ENCODE measurements at regions not wholly inside any gene's neighbourhood (a gene's known extent, or its start where the extent isn't known, plus 50 kb on each side); places are given as distances from the start of the nearest gene placed in this dataset.

DNA sequence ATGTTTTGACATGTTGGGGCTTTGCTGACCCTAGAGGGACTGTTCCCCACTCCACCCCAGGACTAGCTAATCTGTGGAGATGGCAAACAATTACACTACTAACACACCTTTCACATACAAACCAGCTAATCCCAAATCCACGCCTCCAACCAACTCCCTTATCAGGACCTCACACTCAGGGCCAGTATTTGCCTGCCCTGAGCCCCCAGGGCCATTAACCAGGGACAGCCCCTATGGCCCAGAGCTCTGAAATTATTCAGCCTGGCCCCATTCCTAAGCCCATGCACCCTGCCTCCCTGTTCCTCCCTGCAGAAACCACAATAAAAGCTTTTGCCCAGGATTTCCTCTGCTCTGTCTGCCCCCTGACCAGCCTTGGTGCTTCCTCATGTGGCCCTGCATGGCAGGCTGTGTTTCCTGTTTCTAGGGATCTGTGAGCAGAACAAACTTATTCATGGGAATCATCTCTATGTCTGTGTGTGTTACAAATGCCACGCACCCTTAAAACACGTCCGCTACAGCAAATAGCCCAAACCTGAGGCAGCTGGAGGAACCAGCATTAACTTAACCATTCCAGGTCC, 121.2 kb downstream of the PXDC1 start:
- intact Hi-C loops (cut with DNase I) = no loop called here
- Histone ChIP-seq H3K9me3 (no peaks in the 10 kb centered on the region), H3K36me3 (no peaks in the 10 kb centered on the region), H3K4me1 (peaks cover 0 to 24% (median 21%) of the 10 kb centered on the region in 4 donors), H3K4me3 (no peak overlapping the region), H3K27me3 (no peaks in the 10 kb centered on the region), H3K27ac (replicated peaks in 1 of 4) (no peak overlapping the region)
- no peak for DNase-seq (ENCODE audit: extremely low spot score)
- TF ChIP-seq, protein P1, sequence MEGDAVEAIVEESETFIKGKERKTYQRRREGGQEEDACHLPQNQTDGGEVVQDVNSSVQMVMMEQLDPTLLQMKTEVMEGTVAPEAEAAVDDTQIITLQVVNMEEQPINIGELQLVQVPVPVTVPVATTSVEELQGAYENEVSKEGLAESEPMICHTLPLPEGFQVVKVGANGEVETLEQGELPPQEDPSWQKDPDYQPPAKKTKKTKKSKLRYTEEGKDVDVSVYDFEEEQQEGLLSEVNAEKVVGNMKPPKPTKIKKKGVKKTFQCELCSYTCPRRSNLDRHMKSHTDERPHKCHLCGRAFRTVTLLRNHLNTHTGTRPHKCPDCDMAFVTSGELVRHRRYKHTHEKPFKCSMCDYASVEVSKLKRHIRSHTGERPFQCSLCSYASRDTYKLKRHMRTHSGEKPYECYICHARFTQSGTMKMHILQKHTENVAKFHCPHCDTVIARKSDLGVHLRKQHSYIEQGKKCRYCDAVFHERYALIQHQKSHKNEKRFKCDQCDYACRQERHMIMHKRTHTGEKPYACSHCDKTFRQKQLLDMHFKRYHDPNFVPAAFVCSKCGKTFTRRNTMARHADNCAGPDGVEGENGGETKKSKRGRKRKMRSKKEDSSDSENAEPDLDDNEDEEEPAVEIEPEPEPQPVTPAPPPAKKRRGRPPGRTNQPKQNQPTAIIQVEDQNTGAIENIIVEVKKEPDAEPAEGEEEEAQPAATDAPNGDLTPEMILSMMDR (IDR thresholded peaks at IDR 0.05) = no peak
- no peak for TF ChIP-seq EP300 (IDR thresholded peaks at IDR 0.05)
- no peak for TF ChIP-seq POLR2AphosphoS5 (IDR thresholded peaks at IDR 0.05)
- TF ChIP-seq POLR2A (IDR thresholded peaks at IDR 0.05; ENCODE audit: low read depth) = no peak
- WGBS = 87% methylated on average over 4 of the region's 4 CpGs

DNA sequence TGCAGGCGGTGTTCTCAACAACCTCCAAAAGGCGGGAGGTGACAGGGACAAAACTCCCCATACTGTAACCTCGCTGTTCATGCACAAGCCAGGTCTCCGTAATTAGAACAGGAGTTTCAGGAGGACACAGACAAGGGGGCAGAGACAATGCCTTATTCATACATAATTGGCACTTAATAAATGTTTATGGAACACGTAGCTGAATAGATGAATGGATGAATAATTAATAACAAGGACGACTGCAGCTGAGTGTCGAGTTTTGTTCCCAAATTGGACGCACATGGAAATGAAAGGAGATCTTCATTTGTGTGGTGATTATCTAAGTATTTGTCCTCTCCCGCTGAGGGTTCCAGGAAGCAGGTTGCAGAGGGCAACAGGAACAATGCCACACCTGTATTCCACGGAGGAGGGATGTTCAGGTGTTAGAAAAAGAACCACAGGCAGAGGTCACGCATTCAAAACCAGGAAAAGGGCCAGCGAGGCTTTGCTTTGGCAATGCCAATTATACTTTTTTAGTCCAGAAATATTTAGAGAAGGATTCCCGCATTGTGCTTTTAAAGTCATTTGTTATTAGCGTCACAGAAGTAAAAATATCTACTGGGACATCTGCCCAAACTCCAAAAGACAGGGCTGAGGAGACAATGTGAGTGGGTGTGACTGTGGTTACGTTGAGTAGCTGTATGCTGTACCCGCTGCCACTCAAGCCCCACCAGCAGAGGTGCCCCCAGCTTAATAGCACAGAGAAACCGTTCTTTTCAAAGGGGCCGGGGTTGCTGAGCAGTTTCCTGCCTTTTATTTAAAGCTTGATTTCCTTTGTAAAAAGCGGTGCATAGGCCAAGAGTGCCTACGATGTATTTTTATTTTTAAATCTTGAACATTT, 123.3 kb downstream of the PXDC1 start:
- WGBS = 33% methylated on average over 20 of the region's 20 CpGs
- DNase-seq (ENCODE audit: extremely low spot score) = no peak
- Histone ChIP-seq H3K9me3 (no peaks in the 10 kb centered on the region), H3K36me3 (no peaks in the 10 kb centered on the region), H3K4me3 (peak overlapping the region in 3 of 4 donors; percentile 3 to 30 (median 5)), H3K27me3 (no peaks in the 10 kb centered on the region), H3K27ac (replicated peaks in 1 of 4) (peak overlapping the region in 1 of 4 donors; percentile 51), H3K4me1 (peaks cover 0 to 24% (median 21%) of the 10 kb centered on the region in 4 donors)
- TF ChIP-seq POLR2AphosphoS5 (IDR thresholded peaks at IDR 0.05) = peak in 1 of 2 donors; percentile 19
- TF ChIP-seq, protein P1 (IDR thresholded peaks at IDR 0.05) = no peak
- intact Hi-C loops (cut with DNase I) = no loop called here

DNA sequence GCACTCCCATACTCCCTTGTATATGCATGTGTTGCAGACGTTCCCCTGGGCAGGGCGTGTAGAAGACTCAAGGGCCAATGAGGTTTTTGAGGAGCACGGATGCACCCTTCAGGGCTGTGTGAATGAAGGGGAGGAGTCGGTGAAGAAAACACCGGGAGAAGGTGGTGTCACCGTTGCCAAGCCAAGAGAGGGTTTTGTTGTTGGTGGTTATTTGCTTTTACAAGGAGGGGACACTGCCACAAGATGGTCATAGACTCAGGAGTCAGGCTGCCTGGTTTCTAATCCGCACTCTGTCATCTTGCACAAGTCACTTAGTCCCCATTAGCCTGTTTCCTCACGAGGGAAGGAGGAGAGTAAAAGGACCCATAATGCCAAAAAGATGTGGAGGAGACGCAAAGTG, 124.0 kb downstream of the PXDC1 start:
- 66% methylated on average over 9 of the region's 9 CpGs for WGBS
- intact Hi-C loops (cut with DNase I) = no loop called here
- H3K9me3 ChIP-seq = no peaks in the 10 kb centered on the region
- H3K27me3 ChIP-seq = no peaks in the 10 kb centered on the region
- peaks cover 0 to 21% (median 19%) of the 10 kb centered on the region in 4 donors for H3K4me1 ChIP-seq
- H3K27ac ChIP-seq (replicated peaks in 1 of 4) = no peak overlapping the region
- no peak for TF ChIP-seq EP300 (IDR thresholded peaks at IDR 0.05)
- no peak for TF ChIP-seq POLR2A (IDR thresholded peaks at IDR 0.05; ENCODE audit: low read depth)
- H3K4me3 ChIP-seq = no peak overlapping the region
- H3K36me3 ChIP-seq = no peaks in the 10 kb centered on the region
- no peak for DNase-seq (ENCODE audit: extremely low spot score)

DNA sequence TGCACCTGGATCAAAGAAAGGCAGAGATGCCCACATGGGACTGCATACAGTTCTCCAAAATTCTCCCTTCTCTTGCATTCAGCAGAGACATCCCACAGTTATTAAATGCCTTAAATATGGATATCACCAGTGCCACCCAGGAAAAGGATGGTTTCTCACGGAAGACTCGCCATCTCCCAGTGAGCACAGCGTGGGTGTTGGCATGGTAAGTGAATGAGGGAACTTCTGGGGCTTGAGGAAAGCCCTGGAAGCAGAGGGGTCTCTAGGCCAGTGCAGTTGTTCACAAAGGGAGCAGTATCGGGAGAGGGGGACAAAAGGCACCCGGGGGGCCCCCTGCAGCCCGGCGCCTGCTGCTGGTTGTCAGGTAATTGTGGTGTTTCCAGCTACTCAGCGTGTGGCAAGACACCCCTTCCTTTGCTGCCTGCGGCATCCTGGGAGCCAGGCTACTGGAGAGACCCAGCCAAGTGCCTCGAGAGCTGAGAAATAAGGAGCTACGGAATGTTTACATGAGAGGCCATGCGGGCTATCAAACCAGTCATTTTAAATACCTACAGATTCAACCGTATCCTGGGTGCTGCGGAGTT, 125.4 kb downstream of the PXDC1 start:
- no peak for TF ChIP-seq POLR2AphosphoS5 (IDR thresholded peaks at IDR 0.05)
- TF ChIP-seq POLR2A (IDR thresholded peaks at IDR 0.05; ENCODE audit: low read depth) = no peak
- no peak for TF ChIP-seq EP300 (IDR thresholded peaks at IDR 0.05)
- TF ChIP-seq, protein P1 (IDR thresholded peaks at IDR 0.05) = no peak
- Histone ChIP-seq H3K27me3 (no peaks in the 10 kb centered on the region), H3K4me1 (peaks cover 0 to 19% (median 18%) of the 10 kb centered on the region in 4 donors), H3K27ac (replicated peaks in 1 of 4) (no peak overlapping the region), H3K4me3 (no peak overlapping the region), H3K9me3 (no peaks in the 10 kb centered on the region), H3K36me3 (no peaks in the 10 kb centered on the region)
- intact Hi-C loops (cut with DNase I) = no loop called here
- DNase-seq (ENCODE audit: extremely low spot score) = peak; percentile 74
- WGBS = 74% methylated on average over 12 of the region's 14 CpGs

All from esophagus muscularis mucosa (tissue), 4 donors.